Stimulated activated CD4-positive, alpha-beta T cell treated with anti-CD3 and anti-CD28 coated beads, Interleukin-2, amount 100 ng/mL, for 24 hours (primary cell): ENCODE measurements at regions not wholly inside any gene's neighbourhood (a gene's known extent, or its start where the extent isn't known, plus 50 kb on each side); places are given as distances from the start of the nearest gene placed in this dataset.
A peak's percentile ranks its signal among the peaks of the same experiment; 100 is the strongest.
"Not testable (repeated sequence)": the region's sequence is repeated elsewhere in the genome, so short reads cannot be mapped to it uniquely, and the experiment has no call there.

ENCODE experiments used
- DNase-seq, 2 donors: peaks; one replicate each; pipeline ENCODE4 v3.0.0-alpha.2; 2020

DNA sequence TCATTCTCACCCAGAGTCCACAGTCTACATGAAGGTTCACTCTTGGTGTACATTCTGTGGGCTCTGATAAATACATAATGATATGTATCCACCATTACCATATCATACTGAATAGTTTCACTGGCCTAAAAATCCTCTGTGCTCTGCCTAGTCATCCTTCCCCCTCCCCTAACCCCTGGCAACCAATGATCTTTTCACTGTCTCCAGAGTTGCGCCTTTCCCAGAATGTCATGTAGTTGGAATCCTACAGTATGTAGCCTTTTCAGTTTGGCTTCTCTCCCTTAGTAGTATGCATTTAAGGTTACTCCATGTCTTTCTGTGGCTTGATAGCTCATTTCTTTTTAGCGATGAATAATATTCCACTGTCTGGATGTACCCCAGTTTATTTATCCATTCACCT is 101.3 kb downstream of the NOG start:
- DNase-seq = no peak

DNA sequence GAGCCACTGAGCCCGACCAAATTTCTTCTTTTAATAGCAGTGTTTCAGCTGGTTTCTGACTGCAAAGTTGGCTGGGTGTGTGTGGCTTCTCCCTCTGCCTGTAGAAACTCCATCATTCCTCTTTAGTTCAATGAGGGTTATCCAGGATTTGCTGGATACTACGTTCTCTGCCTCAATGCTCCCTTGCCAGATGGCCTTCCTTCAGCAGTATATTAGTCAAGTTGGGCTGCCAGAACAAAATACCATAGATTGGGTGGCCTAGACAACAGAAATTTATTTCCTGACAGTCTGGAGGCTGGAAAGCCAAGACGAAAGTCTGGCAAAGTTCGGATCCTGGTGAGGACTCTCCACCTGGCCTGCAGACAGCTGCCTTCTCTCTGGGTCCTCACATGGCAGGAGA is 103.7 kb downstream of the NOG start:
- no peak for DNase-seq

DNA sequence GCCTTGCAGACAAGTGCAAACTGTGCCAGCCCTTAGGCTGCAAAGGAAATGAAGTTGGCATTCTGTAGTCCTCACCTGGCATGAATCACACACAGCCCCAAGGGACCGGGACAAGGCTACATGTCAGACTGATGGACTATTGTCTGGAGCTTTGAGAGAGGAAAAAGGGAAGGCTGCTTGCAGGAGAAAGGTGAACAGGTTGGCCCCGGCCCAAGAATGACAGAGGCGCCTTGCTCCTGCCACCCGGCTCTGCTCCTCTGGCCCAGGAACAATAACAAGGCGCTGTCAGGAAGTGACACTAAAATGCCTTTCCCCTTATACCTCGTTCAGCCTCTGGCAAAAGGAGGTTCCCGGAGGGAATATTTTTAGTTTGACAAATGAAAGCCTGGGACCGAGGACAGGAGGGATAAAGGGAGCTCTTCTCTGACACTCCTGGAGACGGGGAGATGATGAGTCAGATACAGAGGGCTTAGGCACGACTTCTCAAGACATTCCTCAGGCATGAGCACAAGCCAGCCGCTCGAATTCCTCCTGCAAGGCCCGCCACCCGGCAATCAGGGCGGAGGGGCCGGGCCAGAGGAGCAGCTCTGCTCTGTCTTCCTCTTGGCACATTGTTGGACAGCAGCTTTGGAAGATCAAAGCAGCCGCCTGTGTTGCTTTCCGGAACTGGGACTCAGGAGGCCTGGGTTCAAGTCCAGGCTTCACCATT is 105.8 kb downstream of the NOG start:
- DNase-seq = no peak

DNA sequence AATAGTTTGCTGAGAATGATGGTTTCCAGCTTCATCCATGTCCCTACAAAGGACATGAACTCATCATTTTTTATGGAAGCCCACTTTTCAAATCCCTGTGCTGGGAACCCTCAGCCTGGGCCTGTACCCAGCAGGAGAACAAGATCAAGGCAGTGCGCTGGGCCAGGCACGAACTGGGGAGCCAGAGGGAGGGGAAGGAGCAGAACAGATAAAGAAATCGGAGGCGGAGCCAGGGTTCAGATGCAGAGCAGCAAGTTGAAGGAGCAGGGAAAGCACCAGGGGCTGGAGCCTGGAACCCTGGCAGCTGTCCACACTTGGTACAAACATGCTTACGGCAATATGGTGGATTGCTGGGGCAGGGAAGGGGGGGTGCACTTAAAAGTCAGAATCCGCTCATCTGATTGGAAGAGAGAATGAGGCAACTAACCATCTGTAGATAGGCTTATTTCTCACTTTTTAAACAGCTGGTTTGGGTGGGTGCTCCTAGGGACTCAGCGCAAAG is 107.5 kb downstream of the NOG start:
- no peak for DNase-seq

DNA sequence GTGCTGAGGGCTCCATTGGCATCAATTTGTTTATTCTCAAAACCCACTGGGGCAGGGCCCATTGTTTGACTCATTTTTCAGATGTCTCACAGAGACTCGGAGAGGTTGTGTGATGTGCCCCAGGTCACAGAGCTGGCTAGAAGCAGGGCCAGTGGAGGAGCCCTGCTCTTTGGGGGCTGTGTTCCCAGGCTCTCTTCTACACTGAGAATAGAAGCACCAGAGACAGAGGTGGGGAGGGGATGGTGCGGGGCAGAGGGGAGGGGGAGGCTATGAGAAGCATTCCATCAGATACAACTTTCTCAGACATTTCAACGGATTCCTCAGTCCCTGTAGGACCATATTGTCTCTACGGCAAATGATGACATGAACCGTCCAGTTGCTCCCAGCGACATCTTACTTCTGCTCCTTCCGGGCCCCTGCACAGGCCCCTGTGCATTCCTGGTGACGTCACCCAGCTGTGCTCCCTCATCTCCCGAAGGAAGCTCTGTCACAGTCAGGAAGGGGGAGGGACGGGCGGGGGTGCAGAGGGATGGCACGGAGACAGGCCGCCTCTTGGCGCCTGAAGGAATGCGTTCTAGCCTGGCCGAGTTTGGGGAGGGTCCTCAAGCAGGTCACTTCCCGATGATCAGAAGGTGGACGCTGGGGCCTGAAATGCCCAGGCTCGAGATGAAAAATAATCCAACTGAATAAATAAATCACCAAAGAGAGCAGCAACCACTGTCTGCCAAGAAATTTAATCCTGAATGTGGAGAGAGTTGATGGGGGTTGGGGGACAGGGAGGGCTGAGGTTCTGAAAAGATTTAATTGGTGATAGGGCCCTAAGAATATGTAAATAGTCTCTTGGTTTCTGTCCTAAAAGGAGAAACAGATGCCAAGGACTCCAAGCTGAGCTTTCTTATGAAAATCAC is 114.1 kb downstream of the NOG start:
- no peak for DNase-seq

DNA sequence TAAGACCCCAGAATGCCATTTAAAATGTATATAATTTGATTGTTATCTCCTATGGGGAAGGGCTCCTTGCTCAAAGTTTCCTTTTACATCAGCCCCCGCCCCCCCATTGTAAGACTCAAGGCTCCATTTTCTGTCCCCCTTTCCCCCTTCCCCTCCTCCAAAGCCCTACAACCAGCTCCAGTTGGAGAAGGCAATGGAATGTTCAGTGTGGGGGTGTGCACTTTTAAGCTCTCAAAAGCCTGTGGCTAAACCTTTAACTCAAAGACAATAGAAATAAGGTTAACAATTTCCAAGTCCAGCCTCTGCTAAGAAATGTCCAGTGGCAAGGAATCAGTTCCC is 114.7 kb downstream of the NOG start:
- DNase-seq = no peak

DNA sequence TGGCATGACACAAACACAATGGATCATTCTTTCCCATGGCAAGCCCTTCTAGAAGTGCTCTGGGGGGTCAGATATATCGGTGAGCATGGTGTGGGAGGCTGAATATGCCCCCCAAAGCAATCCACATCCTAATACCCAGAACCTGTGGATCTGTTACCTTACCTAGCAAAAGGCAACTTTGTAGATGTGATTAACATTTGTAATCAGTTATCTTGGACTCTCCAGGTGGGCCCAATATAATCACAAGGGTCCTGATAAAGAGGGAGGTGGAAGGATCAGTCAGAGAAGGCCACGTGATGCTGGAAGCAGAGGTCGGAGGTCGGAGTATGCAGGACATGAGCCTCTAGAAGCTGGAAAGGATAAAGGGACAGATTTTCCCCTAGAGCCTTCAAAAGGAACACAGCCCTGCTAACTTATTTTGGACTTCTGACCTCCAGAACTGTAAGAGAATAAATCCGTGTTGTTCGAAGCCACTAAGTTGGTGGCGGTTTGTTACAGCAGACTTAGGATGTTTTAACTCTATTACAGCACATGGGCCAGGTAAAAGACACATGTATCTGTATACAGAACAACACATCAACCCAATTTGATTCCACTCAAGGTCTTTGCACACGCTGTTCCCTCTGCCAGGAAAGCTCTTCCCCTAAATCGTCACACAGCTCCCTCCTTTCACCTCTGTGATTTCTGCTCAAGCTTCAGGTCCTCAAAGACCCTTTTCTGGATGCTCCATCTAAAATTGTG is 115.3 kb downstream of the NOG start:
- DNase-seq = no peak

DNA sequence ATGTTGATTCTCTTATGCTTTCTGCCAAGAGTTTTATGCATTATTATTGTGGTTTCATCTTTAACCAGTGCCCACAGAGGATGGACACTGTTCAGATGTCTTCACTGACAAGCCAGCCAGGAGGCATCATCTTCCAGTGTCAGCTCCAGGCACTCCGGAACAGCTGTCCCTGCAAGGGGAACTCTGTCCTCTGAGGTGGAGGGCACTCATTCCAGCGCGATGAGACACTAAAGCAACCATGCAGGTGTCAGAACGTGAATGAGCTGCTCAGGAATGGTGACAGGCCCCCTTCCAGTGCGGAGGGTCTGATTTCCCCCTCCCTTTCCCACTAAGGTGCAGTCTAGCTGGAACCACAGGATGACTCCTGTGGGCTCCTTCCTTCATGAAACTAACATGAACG is 117.5 kb downstream of the NOG start:
- DNase-seq = no peak

DNA sequence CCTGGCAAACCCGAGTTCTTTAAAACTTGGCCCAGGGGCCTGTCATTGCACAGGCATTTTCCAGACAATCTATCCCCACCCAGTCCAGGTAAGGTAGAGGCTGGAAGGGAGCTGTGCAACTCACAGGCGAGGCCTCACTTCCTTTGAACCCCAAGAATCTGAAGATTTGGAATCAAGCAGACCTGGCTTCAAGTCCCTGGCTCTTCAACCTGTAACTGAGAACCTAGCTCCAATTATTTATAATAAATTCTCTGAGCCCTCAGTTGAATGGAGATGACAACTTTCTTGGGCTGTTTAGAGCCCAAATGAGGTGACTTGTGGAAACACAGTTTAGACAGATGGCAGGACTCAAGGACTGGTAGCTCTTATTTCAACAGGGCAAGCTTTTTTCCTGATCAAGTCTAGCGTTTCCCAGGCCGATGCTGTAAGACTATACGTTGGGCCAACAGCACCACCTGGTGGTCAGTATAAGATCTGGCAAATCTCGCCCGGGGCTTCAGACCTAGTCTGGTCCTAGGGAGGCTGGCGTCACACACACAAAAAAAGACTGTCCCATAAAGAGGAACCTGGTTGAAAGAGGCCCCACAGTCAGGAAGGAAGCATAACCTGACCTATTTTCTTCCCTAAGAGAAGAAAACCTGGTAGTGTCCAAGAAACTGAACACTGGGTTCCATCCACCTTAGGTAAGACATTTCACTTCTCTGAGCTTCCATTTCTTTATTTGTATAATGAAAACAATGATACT is 117.9 kb downstream of the C17orf67 start:
- peak; percentile 79 to 82 for DNase-seq

DNA sequence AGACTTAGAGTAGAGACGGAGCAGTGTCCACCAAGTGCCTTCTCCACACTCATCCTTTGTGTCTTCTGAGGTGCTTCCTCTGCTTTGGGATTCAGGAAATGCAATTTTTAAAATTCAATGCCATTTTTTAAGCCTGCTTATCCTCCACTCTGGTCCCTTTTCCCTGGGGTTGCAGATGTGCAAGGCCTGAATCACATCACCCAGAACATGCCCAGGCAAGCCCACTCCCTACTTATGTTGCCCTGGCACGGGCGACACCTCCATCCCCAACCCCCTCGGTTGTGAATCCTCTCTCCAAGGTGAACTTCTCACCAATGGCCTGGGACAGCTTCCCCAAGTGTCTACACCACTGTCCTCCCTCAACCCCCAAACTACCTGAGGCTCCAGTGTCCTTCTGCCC is 116.2 kb downstream of the C17orf67 start:
- no peak for DNase-seq

DNA sequence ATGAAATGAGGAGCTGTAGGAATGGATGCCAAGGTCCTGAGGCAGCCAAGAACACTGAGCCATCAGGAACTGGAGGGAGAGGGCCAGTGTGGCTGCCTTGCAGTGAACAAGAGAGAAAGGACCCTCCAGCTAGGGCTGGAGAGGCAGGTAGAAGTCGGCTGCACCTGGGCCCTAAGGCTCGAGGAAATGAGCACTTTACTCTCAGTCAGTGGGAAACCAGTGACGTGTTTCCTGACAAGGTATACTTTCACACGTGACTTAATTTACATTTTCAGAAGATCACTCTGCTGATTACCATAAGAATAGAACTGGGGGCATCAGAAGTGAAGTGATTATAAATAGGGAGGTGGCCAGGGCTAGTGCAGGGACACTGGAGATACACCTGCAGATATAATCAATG is 115.2 kb downstream of the C17orf67 start:
- DNase-seq = no peak

DNA sequence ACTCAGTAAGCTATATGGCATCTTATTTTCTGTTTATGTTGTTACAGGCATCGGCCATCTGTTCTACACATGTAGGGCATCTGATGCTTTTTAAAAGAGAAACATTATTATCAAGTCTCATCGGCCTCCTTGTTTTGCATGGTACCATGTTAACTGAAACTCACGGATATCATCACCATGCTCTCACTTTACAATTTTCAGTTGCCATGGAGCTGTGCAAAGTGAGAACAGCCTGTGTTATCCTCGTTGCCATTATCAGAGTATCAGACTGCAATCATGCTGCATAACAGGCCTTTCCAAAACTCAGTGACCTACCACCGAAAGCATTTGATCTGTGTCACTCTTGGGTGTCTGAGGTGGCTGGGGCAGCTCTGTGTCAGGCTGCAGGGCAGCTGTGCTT is 110.3 kb downstream of the C17orf67 start:
- DNase-seq = no peak

DNA sequence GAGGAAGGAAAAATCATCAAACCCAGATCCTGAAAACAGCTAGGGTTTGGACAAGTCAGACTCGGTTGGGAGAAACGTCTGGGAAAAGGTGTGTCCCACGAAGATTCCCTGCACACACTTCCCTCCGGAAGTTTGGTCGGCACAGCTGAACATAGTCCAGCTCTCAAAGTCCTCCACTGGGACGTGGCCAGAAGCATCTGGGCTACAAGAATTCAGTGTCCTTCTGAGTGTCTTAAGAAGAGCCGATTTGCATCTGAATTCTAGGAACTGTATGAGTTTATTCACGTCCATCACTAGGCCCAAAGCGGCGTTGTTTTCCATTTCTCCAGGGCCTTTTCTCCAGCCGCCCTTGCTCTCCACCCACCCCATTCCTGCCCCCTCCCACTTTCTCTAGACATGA is 109.1 kb downstream of the C17orf67 start:
- DNase-seq = no peak

DNA sequence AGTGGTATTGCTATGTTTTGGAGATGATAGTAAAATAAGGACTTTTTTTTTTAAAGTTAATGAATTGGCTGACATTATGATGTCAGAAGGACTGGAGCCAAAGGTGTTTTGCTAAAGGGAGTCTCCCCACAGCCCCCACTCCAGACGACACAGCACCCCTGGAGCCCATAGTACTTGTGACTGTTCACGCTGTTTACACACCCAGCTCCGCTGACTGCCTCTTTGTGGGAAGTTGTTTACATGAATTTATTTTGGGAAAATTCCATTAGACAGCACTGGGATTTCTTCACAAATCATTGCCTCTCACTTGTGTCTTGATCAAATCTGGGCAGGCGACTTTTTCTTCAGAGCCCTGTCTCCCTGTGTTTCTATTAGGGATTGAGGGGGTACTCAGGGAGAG is 108.6 kb downstream of the C17orf67 start:
- no peak for DNase-seq

DNA sequence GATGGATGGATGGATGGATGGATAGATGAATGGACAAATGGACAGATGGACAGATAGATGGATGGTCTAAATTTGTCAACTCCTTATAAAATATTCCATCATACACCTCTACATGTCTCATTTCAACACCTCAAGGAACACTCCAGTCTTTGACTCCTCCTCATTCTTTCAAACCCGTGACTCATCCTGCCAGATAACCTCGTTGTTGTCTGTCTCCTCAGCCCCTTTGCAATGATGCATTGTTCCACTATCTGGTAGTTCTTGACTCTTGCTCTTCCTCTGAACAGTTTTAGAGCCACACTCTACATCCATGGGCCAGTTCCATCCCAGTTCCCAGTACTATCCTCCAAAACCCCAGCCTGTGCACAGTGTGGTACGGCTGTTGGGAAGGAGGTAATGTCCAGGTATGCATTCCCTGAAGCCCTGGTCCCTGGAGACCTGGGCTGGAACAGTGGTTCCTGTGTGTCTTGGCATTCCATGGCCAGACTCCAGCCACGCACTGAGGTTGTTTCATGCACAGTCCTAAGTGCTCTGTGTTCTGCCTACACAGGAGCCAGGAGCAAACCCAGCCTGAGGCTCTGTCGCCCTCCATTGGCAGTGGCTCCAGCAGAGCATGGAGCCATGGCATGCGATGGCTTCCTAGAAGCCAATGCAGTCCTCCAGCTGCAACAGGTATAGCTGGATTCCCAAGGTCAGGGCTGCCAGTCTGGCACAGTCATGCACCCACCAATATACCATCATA is 105.7 kb downstream of the C17orf67 start:
- DNase-seq = no peak

DNA sequence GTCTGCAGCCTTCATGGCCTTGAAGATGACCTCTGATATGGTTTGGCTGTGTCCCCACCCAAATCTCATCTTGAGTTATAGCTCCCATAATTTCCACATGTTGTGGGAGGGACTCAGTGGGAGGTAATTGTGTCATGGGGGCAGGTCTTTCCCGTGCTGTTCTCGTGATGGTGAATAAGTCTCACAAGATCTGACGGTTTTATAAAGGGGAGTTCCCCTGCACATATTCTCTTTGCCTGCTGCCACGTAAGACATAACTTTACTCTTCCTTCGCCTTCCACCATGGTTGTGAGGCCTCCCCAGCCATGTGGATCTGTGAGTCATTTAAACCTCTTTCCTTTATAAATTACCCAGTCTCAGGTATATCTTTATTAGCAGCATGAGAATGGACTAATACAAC is 102.6 kb downstream of the C17orf67 start:
- DNase-seq = not testable (repeated sequence)

DNA sequence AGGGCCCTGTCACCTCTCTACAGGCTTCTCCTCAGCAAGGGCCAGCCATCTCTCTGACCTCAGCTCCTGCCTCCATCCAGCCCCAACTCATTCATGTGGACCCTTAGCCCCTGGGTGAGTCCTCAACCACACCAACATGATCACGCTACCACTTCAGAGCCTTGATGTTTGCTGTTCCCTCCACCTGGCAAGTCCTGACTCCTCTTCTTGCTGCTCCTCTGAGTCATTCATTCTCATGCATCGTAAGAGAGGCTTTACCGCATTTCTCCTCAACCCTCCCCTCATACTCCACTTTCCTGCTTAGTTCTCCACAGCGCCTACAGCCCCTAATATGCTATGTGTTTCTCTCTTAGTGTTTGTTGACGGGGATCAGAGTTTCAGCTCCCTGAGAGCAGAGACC is 99.9 kb downstream of the C17orf67 start:
- no peak for DNase-seq

DNA sequence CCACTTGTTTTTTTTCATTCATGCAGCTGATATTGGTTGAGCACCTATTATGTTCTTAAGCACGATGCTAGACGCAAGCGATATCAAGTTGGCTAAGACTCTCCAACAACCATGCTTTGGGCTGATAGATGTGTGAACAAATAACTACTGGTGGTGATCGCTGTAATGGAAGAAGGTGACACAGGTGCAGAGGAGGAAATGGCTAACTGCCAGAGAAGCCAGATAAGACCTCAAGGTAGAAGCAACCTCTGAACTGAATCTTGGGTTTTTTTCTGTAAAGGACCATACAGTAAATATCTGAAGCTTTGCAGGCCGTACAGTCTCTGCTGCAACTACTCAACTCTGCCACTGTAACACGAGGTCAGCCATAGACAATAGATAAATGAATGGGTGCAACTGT is 97.9 kb downstream of the C17orf67 start:
- DNase-seq = no peak

DNA sequence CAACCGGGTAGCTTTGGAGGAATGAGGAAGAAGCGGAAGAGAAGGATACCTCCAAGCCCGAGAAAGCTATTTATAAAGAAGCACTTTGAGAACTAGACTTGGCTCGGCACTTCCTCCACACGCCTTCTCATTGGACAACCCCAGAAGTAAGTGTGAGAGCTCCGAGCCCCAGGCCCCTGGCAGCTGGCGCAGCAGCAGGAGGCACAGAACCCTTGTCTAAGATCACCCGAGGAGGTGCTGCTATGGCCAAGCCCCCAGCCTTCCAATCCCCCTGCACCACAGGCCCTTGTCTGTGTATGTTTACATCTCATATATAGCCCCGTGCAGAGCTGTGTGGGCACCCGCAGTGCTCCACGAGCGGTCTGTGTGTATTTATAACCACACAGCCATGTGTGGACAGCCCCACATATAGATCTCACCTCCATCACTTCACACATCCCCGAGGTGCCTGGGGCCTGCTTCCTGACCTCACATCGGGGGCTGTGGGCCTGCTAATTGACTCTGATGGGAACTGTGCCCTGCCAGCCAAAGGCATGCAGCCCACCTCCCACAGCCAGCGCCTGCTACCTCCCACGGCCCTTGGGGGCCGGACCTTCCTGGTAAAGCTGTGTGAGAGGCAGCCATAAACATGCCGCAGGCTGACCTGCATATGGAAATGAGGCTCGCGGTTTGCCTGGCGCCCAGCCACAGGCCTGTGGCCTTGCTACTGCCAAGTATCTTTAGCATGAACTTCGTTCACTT is 96.1 kb downstream of the C17orf67 start:
- no peak for DNase-seq

DNA sequence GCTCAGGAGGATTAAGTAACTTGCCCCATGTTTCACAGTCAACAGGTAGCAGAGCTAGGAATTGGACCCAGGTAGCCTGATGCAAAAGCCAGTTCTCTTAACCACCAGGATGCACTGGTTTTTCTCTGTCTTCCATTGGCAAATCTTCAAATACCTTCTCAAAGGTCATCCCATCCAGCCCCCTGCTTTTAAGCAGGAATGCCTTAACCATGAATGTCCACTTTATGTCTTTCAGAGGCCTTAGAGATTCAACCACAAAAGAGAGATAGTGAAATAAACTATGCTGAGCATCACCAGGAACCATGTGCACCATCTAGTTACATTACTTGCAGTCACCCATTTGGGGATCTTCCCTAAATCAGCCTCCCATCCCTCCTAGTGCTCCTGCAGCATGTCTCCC is 94.3 kb downstream of the C17orf67 start:
- DNase-seq = no peak

DNA sequence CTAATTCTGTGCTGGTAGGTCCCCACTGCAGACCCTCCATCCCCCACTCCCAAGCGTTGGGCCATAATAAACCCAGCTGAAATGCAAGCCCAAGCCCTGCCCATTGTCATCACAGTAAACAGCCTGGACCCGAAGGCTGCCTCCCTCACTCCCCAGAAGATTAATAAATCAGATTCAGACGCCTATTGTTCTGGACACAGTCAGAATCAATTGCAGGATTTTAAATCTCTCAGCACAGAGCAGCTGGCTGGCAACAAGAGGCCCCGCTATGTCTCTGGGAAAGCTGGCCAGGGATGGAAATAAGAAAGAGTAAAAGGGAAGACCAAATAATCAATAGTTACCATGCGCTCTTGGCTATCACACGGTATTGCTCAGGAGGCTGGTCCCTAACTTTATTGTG is 93.9 kb downstream of the C17orf67 start:
- DNase-seq = no peak
